SK-N-SH (cell line): ENCODE measurements at regions not wholly inside any gene's neighbourhood (a gene's known extent, or its start where the extent isn't known, plus 50 kb on each side); places are given as distances from the start of the nearest gene placed in this dataset.

Experiments
- CTCF ChIA-PET: fragments of 300-600, 350-600 bp; formaldehyde crosslinking; extraction: SDS; loops from one replicate; lab custom pipeline; 2021; lab: Yijun Ruan, JAX
- POLR2A ChIA-PET: fragments of 350-600 bp; sonication (Branson Sonifier 250); formaldehyde crosslinking; extraction: SDS; loops from one replicate; lab custom pipeline; 2020; ENCODE audit warnings: antibody characterized with exemption, inconsistent platforms; lab: Yijun Ruan, JAX
- DNase-seq: peaks from one replicate; pipeline ENCODE4 v3.0.0; 2012
- H2AFZ ChIP-seq: fragments of 200-600 bp; sonication (generic); 2 replicates; pipeline ENCODE4 v1.8.1; 2016; ENCODE audit warnings: antibody characterized with exemption, mild to moderate bottlenecking, low read depth
- H3F3A ChIP-seq: fragments of 200-600 bp; sonication (generic); replicated peaks from 2 replicates; pipeline ENCODE3; 2016; ENCODE audit warnings: antibody characterized with exemption, mild to moderate bottlenecking; ENCODE audit not compliant: insufficient read depth
- H3K27ac ChIP-seq, 2 experiments: fragments of 200-500 bp in 1 of 2; fragments of 200-600 bp in 1 of 2; sonication (Bioruptor generic) in 1 of 2; sonication (generic), shearing (Covaris generic) in 1 of 2; 2 replicates each; pipeline versions ENCODE4 v1.5.1 to v1.6.1; 2014 to 2016; ENCODE audit warnings: low read depth in 2 of 2, inconsistent platforms in 1 of 2, low read length in 1 of 2, mild to moderate bottlenecking in 1 of 2, mixed read lengths in 1 of 2
- H3K27me3 ChIP-seq: fragments of 200-600 bp; sonication (generic), shearing (Covaris generic); 2 replicates; pipeline ENCODE4 v1.6.1; 2016; ENCODE audit warnings: mixed run types; ENCODE audit not compliant: insufficient read depth
- H3K36me3 ChIP-seq, 2 experiments: fragments of 200-500 bp in 1 of 2; fragments of 200-600 bp in 1 of 2; sonication (Bioruptor generic) in 1 of 2; sonication (generic) in 1 of 2; replicated peaks in 1 of 2; 2 replicates each; pipeline versions ENCODE3 to v1.5.1; 2014 to 2016; ENCODE audit warnings: low read length in 1 of 2, mild to moderate bottlenecking in 1 of 2; ENCODE audit not compliant: insufficient read depth in 2 of 2, control insufficient read depth in 1 of 2
- H3K4me1 ChIP-seq, 2 experiments: fragments of 200-500 bp in 1 of 2; fragments of 200-600 bp in 1 of 2; sonication (Bioruptor generic) in 1 of 2; sonication (generic), shearing (Covaris generic) in 1 of 2; 2 replicates each; pipeline versions ENCODE4 v1.5.1 to v1.6.1; 2014 to 2016; ENCODE audit warnings: low read depth in 1 of 2, low read length in 1 of 2, mixed run types in 1 of 2; ENCODE audit not compliant: insufficient read depth in 2 of 2, control insufficient read depth in 1 of 2
- H3K4me2 ChIP-seq: fragments of 200-600 bp; sonication (generic), shearing (Covaris generic); 2 replicates; pipeline ENCODE4 v1.6.1; 2017; ENCODE audit warnings: mixed run types
- H3K4me3 ChIP-seq, 2 experiments: fragments of 200-500 bp in 1 of 2; fragments of 200-600 bp in 1 of 2; sonication (Bioruptor generic) in 1 of 2; sonication (generic), shearing (Covaris generic) in 1 of 2; 2 replicates each; pipeline versions ENCODE4 v1.5.1 to v1.8.1; 2014 to 2016; ENCODE audit warnings: low read depth in 2 of 2, inconsistent platforms in 1 of 2, low read length in 1 of 2, mild to moderate bottlenecking in 1 of 2, mixed read lengths in 1 of 2, moderate library complexity in 1 of 2
- H3K79me2 ChIP-seq: fragments of 200-600 bp; sonication (generic); 2 replicates; pipeline ENCODE4 v1.8.1; 2017; ENCODE audit warnings: mild to moderate bottlenecking; ENCODE audit not compliant: insufficient read depth
- H3K9ac ChIP-seq: fragments of 200-600 bp; sonication (generic); 2 replicates; pipeline ENCODE4 v1.6.1; 2017; ENCODE audit warnings: mixed run types
- H3K9me2 ChIP-seq: fragments of 200-600 bp; sonication (generic); 2 replicates; pipeline ENCODE4 v1.6.1; 2017; ENCODE audit warnings: mixed run types
- H3K9me3 ChIP-seq: fragments of 200-600 bp; sonication (generic); 2 replicates; pipeline ENCODE4 v1.6.1; 2017; ENCODE audit warnings: mixed run types, mild to moderate bottlenecking, moderate library complexity
- H4K20me1 ChIP-seq: fragments of 200-600 bp; sonication (generic); 2 replicates; pipeline ENCODE4 v1.6.1; 2017; ENCODE audit warnings: mild to moderate bottlenecking, mixed run types; ENCODE audit not compliant: insufficient read depth
- CHD2 ChIP-seq: fragments of 150-350 bp; IDR thresholded peaks from 2 replicates; pipeline ENCODE4 v1.6.1; 2018; ENCODE audit warnings: low read length; ENCODE audit not compliant: partially characterized antibody
- ELF1 ChIP-seq: IDR thresholded peaks from 2 replicates; pipeline ENCODE4 v1.4.0; 2012
- EP300 ChIP-seq, 2 experiments: IDR thresholded peaks; 2 replicates each; pipeline versions ENCODE4 v1.4.0 to v1.6.1; 2012; ENCODE audit warnings: borderline replicate concordance in 1 of 2, low read depth in 1 of 2, low read length in 1 of 2
- FOSL2 ChIP-seq: IDR thresholded peaks from 2 replicates; pipeline ENCODE4 v1.4.0; 2012; ENCODE audit warnings: low read depth, mild to moderate bottlenecking, moderate library complexity, borderline replicate concordance
- FOXJ3 ChIP-seq: sonication (generic); formaldehyde crosslinking; IDR thresholded peaks from 2 replicates; pipeline ENCODE4 v1.5.1; 2020; ENCODE audit warnings: mild to moderate bottlenecking, missing genetic modification reagents
- FOXM1 ChIP-seq: IDR thresholded peaks from 2 replicates; pipeline ENCODE4 v1.4.0; 2012; ENCODE audit warnings: low read depth, mild to moderate bottlenecking
- GATA2 ChIP-seq: sonication (generic); formaldehyde crosslinking; IDR thresholded peaks from 2 replicates; pipeline ENCODE4 v1.5.0; 2020; ENCODE audit warnings: mild to moderate bottlenecking, missing genetic modification reagents
- JUND ChIP-seq: IDR thresholded peaks from 2 replicates; pipeline ENCODE4 v1.4.0; 2012
- MEF2A ChIP-seq: IDR thresholded peaks from 2 replicates; pipeline ENCODE4 v1.4.0; 2012; ENCODE audit warnings: low read depth, borderline replicate concordance
- NFIC ChIP-seq: IDR thresholded peaks from 2 replicates; pipeline ENCODE4 v1.4.0; 2012; ENCODE audit warnings: borderline replicate concordance
- NRF1 ChIP-seq: IDR thresholded peaks from 2 replicates; pipeline ENCODE4 v1.6.1; 2012; ENCODE audit warnings: low read depth, mild to moderate bottlenecking, low read length
- POLR2AphosphoS5 ChIP-seq: IDR thresholded peaks from 2 replicates; pipeline ENCODE4 v1.6.1; 2012; ENCODE audit warnings: low read depth, low read length
- RAD21 ChIP-seq: IDR thresholded peaks from 2 replicates; pipeline ENCODE4 v1.6.1; 2012; ENCODE audit warnings: mild to moderate bottlenecking, low read length
- RCOR1 ChIP-seq: fragments of 150-350 bp; IDR thresholded peaks from 2 replicates; pipeline ENCODE4 v1.6.1; 2017; ENCODE audit warnings: antibody characterized with exemption, low read length
- RFX5 ChIP-seq: IDR thresholded peaks from 2 replicates; pipeline ENCODE4 v1.6.1; 2012; ENCODE audit warnings: mild to moderate bottlenecking, improper control_type of control experiment, low read length
- RXRA ChIP-seq: IDR thresholded peaks from 2 replicates; pipeline ENCODE4 v1.4.0; 2012; ENCODE audit warnings: low read depth, mild to moderate bottlenecking, borderline replicate concordance
- TCF12 ChIP-seq: IDR thresholded peaks from 2 replicates; pipeline ENCODE4 v1.4.0; 2012
- TEAD4 ChIP-seq: IDR thresholded peaks from 2 replicates; pipeline ENCODE4 v1.4.0; 2012; ENCODE audit warnings: mild to moderate bottlenecking, borderline replicate concordance; ENCODE audit not compliant: insufficient read depth
- WGBS: methylation state at CpG from one replicate; pipeline ENCODE4 v1.1.6; 2017; ENCODE audit warnings: low lambda C conversion rate; 5-methylcytosine and 5-hydroxymethylcytosine counted together
- TF ChIP-seq, protein P1 (sequence below): fragments of 150-350 bp; IDR thresholded peaks from 2 replicates; pipeline ENCODE4 v1.6.1; 2016; ENCODE audit warnings: mild to moderate bottlenecking, low read depth, low read length
- TF ChIP-seq, protein P2 (sequence below): IDR thresholded peaks from 2 replicates; pipeline ENCODE4; 2012
- TF ChIP-seq, protein P3 (sequence below): IDR thresholded peaks from 2 replicates; pipeline ENCODE4 v1.4.0; 2012; ENCODE audit warnings: low read depth, borderline replicate concordance
- TF ChIP-seq, protein P4 (sequence below): fragments of 200-600 bp; sonication (generic); IDR thresholded peaks from 2 replicates; pipeline ENCODE4 v1.6.1; 2017; ENCODE audit warnings: antibody characterized with exemption, mild to moderate bottlenecking, moderate library complexity
- TF ChIP-seq, protein P5 (sequence below): IDR thresholded peaks from 2 replicates; pipeline ENCODE4 v1.4.0; 2012; ENCODE audit warnings: low read depth, borderline replicate concordance
- TF ChIP-seq, protein P6 (sequence below): fragments of 150-350 bp; IDR thresholded peaks from 2 replicates; pipeline ENCODE4 v1.6.1; 2017; ENCODE audit warnings: antibody characterized with exemption, low read length, low read depth, borderline replicate concordance
- TF ChIP-seq, protein P7 (sequence below): IDR thresholded peaks from 2 replicates; pipeline ENCODE4 v1.4.0; 2012; ENCODE audit warnings: low read depth

DNA sequence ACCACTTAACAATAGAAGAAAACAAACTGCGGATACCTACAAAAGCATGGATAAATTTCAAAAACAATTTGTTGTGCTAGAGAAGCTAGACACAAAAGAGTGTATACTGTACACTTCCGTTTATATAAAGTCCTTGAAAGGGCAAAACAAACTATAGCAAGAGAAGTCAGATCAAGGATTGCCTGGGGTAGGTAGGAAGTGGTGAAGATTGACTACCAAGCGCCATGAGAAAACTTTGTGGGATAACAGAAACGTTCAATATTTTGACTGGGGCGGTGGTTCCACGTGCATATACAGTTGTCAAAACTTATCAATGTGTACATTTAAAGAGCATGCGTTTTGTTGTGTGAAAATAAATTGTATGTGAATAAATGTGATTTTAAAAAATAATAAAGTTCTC is 55.6 kb upstream of the CCL2 start (continued):
- TF ChIP-seq, protein P1, sequence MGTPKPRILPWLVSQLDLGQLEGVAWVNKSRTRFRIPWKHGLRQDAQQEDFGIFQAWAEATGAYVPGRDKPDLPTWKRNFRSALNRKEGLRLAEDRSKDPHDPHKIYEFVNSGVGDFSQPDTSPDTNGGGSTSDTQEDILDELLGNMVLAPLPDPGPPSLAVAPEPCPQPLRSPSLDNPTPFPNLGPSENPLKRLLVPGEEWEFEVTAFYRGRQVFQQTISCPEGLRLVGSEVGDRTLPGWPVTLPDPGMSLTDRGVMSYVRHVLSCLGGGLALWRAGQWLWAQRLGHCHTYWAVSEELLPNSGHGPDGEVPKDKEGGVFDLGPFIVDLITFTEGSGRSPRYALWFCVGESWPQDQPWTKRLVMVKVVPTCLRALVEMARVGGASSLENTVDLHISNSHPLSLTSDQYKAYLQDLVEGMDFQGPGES: no peak

DNA sequence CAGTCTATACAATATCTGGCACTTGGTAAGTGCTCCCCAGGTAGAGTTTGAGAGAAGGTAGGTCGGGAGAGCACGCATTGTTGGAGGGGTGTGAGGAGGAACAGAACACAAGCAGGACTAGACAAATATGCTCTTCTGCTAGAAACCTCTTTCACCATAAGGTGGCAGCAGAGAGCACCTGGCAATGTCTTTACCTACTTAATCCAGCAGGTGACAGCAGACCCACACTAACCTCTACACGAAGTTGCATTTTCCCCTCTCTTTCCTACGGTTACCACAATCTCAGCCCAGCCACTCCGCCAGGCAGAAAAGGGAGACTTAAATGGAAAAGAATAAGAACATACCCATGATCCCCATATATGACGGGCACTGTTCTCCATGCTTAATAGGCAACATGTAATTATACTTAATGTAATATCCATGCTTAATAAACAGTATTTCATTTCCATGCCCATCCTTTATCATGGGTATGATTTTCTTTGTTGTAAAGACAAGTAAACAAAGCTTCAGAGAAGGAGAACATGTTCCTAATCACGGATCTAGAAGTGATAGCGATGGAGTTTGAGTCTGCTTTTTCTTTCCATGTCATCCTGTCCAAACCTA is 55.1 kb upstream of the CCL2 start:
- Histone ChIP-seq H3K4me1 (no peaks in the 10 kb centered on the region), H3F3A (no peaks in the 10 kb centered on the region), H3K79me2 (no peaks in the 10 kb centered on the region), H3K4me3 (peak overlapping the region in 1 of 2 experiments; percentile 21; a peak in 1 of 4 replicates), H3K9ac (no peak overlapping the region), H3K27me3 (no peaks in the 10 kb centered on the region), H3K27ac (no peak overlapping the region), H3K36me3 (no peaks in the 10 kb centered on the region), H3K9me2 (no peaks in the 10 kb centered on the region), H3K4me2 (no peak overlapping the region), H3K9me3 (no peaks in the 10 kb centered on the region; the same call in 1 of the 2 replicates), H4K20me1 (no peaks in the 10 kb centered on the region), H2AFZ (peak overlapping the region; percentile 49; the same call in 1 of the 2 replicates)
- WGBS: 6% methylated on average over 8 of the region's 8 CpGs
- ChIA-PET POLR2A (no interaction called here), CTCF (interaction anchor here (0.6 to 8.8 kb wide), 51 partner anchors 8 to 920 kb away, joined by 3 to 350 read pairs (median 4); partner anchors contain the start of genes CCL1 and CCL13)
- DNase-seq: peak; percentile 79
- TF ChIP-seq TEAD4 (no peak), GATA2 (CRISPR knock-in tag) (no peak), FOXJ3 (CRISPR knock-in tag) (no peak), MEF2A (no peak), CHD2 (peak; percentile 19), FOSL2 (no peak), NRF1 (peak; percentile 47), TCF12 (peak; percentile 30; the same call in 1 of the 2 replicates), NFIC (peak; percentile 45), POLR2AphosphoS5 (no peak), JUND (no peak), RCOR1 (0 out of 2 replicates have a peak, but pooled peaks have one; percentile 36), EP300 (IDR thresholded peaks at IDR 0.05; ENCODE audit: borderline replicate concordance in 1 of 2, low read depth in 1 of 2, low read length in 1 of 2) (no peak), RAD21 (peak; percentile 100), FOXM1 (peak; percentile 70; the same call in 1 of the 2 replicates), ELF1 (no peak), RXRA (no peak), RFX5 (no peak)
- TF ChIP-seq, protein P2, sequence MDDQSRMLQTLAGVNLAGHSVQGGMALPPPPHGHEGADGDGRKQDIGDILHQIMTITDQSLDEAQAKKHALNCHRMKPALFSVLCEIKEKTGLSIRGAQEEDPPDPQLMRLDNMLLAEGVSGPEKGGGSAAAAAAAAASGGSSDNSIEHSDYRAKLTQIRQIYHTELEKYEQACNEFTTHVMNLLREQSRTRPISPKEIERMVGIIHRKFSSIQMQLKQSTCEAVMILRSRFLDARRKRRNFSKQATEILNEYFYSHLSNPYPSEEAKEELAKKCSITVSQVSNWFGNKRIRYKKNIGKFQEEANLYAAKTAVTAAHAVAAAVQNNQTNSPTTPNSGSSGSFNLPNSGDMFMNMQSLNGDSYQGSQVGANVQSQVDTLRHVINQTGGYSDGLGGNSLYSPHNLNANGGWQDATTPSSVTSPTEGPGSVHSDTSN: no peak
- TF ChIP-seq, protein P3, sequence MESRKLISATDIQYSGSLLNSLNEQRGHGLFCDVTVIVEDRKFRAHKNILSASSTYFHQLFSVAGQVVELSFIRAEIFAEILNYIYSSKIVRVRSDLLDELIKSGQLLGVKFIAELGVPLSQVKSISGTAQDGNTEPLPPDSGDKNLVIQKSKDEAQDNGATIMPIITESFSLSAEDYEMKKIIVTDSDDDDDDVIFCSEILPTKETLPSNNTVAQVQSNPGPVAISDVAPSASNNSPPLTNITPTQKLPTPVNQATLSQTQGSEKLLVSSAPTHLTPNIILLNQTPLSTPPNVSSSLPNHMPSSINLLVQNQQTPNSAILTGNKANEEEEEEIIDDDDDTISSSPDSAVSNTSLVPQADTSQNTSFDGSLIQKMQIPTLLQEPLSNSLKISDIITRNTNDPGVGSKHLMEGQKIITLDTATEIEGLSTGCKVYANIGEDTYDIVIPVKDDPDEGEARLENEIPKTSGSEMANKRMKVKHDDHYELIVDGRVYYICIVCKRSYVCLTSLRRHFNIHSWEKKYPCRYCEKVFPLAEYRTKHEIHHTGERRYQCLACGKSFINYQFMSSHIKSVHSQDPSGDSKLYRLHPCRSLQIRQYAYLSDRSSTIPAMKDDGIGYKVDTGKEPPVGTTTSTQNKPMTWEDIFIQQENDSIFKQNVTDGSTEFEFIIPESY: no peak
- TF ChIP-seq, protein P4, sequence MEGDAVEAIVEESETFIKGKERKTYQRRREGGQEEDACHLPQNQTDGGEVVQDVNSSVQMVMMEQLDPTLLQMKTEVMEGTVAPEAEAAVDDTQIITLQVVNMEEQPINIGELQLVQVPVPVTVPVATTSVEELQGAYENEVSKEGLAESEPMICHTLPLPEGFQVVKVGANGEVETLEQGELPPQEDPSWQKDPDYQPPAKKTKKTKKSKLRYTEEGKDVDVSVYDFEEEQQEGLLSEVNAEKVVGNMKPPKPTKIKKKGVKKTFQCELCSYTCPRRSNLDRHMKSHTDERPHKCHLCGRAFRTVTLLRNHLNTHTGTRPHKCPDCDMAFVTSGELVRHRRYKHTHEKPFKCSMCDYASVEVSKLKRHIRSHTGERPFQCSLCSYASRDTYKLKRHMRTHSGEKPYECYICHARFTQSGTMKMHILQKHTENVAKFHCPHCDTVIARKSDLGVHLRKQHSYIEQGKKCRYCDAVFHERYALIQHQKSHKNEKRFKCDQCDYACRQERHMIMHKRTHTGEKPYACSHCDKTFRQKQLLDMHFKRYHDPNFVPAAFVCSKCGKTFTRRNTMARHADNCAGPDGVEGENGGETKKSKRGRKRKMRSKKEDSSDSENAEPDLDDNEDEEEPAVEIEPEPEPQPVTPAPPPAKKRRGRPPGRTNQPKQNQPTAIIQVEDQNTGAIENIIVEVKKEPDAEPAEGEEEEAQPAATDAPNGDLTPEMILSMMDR: peak; percentile 99
- TF ChIP-seq, protein P5, sequence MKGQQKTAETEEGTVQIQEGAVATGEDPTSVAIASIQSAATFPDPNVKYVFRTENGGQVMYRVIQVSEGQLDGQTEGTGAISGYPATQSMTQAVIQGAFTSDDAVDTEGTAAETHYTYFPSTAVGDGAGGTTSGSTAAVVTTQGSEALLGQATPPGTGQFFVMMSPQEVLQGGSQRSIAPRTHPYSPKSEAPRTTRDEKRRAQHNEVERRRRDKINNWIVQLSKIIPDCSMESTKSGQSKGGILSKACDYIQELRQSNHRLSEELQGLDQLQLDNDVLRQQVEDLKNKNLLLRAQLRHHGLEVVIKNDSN: no peak
- TF ChIP-seq, protein P6, sequence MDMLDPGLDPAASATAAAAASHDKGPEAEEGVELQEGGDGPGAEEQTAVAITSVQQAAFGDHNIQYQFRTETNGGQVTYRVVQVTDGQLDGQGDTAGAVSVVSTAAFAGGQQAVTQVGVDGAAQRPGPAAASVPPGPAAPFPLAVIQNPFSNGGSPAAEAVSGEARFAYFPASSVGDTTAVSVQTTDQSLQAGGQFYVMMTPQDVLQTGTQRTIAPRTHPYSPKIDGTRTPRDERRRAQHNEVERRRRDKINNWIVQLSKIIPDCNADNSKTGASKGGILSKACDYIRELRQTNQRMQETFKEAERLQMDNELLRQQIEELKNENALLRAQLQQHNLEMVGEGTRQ: no peak
- TF ChIP-seq, protein P7, sequence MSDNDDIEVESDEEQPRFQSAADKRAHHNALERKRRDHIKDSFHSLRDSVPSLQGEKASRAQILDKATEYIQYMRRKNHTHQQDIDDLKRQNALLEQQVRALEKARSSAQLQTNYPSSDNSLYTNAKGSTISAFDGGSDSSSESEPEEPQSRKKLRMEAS: no peak
